ENCODE measurements at regions not wholly inside any gene's neighbourhood (a gene's known extent, or its start where the extent isn't known, plus 50 kb on each side); places are given as distances from the start of the nearest gene placed in this dataset.

DNA sequence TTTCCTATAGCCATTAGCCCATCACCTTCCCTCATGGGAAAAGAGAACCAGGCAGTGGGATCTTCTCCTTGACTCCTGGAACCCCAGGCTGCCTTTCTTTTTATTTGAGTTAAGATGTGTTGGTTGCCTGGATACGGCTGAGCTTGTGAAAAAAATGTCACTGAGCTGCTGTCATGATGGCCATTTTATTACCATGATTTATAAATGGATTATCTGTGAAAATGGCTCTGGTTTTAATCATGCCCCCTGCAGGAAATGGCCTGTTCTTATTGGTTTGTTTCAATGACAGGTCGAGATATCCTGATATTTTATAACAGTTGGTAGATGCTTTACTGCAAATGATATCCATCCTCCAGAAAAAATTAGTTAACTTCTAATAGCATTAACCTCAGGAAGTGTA lies 640.4 kb downstream of the CDH11 start:
- Histone ChIP-seq H3K4me1 (ENCODE audit: control insufficient read depth, low read depth, low read length) (peaks cover 4% of the 10 kb centered on the region), H3K4me3 (ENCODE audit: low read length) (no peak overlapping the region), H3K9me3 (ENCODE audit: control insufficient read depth, low read depth, low read length) (no peaks in the 10 kb centered on the region), H3K9ac (ENCODE audit: low read length) (no peak overlapping the region), H3K27me3 (ENCODE audit: control insufficient read depth, insufficient read depth, low read length) (no peaks in the 10 kb centered on the region), H3K27ac (ENCODE audit: low read length) (no peak overlapping the region), H3K36me3 (ENCODE audit: control insufficient read depth, low read depth, low read length) (no peaks in the 10 kb centered on the region)

DNA sequence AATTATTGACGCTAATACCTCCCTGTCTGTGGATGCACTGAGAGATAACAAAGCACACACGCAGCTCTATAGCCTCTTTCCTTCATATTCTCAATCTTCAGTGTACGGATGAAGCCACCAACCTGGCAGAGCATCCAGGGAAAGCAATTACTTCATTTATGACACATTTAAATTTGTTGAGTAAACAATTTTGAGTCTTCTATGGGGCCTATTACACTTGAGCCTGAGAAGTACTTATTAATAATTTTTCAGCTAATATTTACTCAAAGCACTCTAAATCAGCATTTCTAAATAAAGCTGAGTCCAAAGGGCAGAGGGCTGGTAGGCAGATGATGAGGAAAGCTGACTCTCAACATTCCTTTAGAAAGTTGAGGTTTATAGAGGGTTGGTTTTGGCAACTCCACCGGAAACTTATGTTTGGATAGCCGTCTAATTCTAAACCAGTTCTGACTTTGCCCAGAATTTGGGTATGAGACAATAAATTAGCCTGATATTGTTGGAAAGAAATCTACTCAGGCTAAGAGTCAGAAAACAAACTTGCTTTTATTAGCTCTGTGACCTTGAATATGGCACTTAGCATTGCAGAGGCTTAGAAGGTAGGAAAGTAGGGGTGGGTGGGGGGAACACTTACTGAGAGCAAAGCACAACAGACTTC lies 643.5 kb downstream of the CDH11 start:
- Histone ChIP-seq H3K4me1 (ENCODE audit: control insufficient read depth, low read depth, low read length) (no peaks in the 10 kb centered on the region), H3K36me3 (ENCODE audit: control insufficient read depth, low read depth, low read length) (no peaks in the 10 kb centered on the region), H3K27ac (ENCODE audit: low read length) (no peak overlapping the region), H3K27me3 (ENCODE audit: control insufficient read depth, insufficient read depth, low read length) (no peaks in the 10 kb centered on the region), H3K4me3 (ENCODE audit: low read length) (no peak overlapping the region), H3K9me3 (ENCODE audit: control insufficient read depth, low read depth, low read length) (no peaks in the 10 kb centered on the region), H3K9ac (ENCODE audit: low read length) (no peak overlapping the region)

- H3K9me3 ChIP-seq (ENCODE audit: control insufficient read depth, low read depth, low read length), result no peaks in the 10 kb centered on the region
- no peak overlapping the region for H3K4me3 ChIP-seq (ENCODE audit: low read length)
- no peak overlapping the region for H3K9ac ChIP-seq (ENCODE audit: low read length)
- no peak overlapping the region for H3K27ac ChIP-seq (ENCODE audit: low read length)
- H3K27me3 ChIP-seq (ENCODE audit: control insufficient read depth, insufficient read depth, low read length), result no peaks in the 10 kb centered on the region
- H3K36me3 ChIP-seq (ENCODE audit: control insufficient read depth, low read depth, low read length), result no peaks in the 10 kb centered on the region
- no peaks in the 10 kb centered on the region for H3K4me1 ChIP-seq (ENCODE audit: control insufficient read depth, low read depth, low read length)
These were observed 646.1 kb downstream of the CDH11 start for GRCh38 chr16:64475627-64476351.

- H3K27ac ChIP-seq (ENCODE audit: low read length), result no peak overlapping the region
- no peaks in the 10 kb centered on the region for H3K27me3 ChIP-seq (ENCODE audit: control insufficient read depth, insufficient read depth, low read length)
- H3K36me3 ChIP-seq (ENCODE audit: control insufficient read depth, low read depth, low read length), result no peaks in the 10 kb centered on the region
- H3K9me3 ChIP-seq (ENCODE audit: control insufficient read depth, low read depth, low read length), result peaks cover 2% of the 10 kb centered on the region
- H3K4me3 ChIP-seq (ENCODE audit: low read length), result no peak overlapping the region
- H3K4me1 ChIP-seq (ENCODE audit: control insufficient read depth, low read depth, low read length), result no peaks in the 10 kb centered on the region
- H3K9ac ChIP-seq (ENCODE audit: low read length), result no peak overlapping the region
These were observed 650.9 kb downstream of the CDH11 start for GRCh38 chr16:64470916-64471315.

DNA sequence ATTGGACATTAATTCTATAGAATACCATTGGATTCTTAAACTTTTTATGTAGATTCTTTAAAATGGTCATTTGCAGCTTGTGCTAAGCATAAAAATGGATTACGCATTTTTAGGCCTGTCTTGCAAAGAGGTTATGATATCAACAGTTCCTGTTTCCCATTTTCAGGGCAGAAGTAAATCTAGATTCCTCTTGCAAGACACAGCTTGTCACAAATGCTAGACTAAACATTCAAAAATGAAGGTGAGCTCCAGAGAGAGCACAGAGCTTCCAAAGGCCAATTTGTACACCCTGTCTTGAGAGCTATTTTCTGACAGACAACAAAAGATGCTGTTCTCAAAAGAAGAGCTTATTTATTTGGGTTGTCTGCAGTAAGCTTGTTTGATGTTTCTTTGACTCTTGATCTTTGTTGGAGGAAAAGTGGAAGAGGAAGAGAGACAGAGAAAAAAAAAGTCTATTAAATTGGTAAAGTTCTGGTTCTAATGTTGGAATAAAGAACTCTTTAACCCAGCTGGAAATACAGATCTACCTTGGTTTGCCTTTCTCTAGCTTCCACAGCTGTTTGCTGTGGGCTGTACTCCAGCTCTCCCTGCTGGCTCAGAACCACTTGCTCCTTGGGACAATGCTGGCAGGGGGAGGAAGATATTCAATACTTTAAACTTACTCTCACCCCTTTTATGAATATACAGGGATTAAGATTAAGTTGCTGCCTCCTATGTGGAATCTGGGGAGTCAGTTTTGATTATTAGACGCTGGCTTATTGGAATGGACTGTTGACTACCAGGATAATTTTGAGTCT lies 651.8 kb downstream of the CDH11 start:
- peaks cover 4% of the 10 kb centered on the region for H3K9me3 ChIP-seq (ENCODE audit: control insufficient read depth, low read depth, low read length)
- H3K27me3 ChIP-seq (ENCODE audit: control insufficient read depth, insufficient read depth, low read length), result no peaks in the 10 kb centered on the region
- H3K36me3 ChIP-seq (ENCODE audit: control insufficient read depth, low read depth, low read length), result no peaks in the 10 kb centered on the region
- no peak overlapping the region for H3K4me3 ChIP-seq (ENCODE audit: low read length)
- no peak overlapping the region for H3K9ac ChIP-seq (ENCODE audit: low read length)
- no peaks in the 10 kb centered on the region for H3K4me1 ChIP-seq (ENCODE audit: control insufficient read depth, low read depth, low read length)
- H3K27ac ChIP-seq (ENCODE audit: low read length), result no peak overlapping the region

DNA sequence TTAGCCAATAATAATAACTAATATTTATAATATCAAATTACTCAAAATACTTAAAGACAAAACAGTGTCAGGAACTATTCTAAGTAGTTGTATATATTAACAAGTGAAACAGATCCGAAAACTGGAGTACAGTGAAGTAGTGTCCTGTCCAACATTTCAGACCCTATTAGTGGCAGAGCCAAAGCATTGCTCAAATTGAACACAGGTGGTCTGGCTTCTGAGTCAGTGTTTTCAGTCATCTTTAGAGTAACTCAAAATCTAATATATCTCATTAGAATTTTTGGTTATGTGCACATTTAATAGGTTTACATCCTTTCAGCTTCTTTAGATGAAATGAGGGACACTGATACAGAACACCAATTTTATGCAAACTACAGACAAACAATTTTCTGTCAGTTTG lies 652.5 kb downstream of the CDH11 start:
- Histone ChIP-seq H3K9me3 (ENCODE audit: control insufficient read depth, low read depth, low read length) (peaks cover 4% of the 10 kb centered on the region), H3K27ac (ENCODE audit: low read length) (no peak overlapping the region)

GRCh38 chr16:64468515-64469090 lies 653.3 kb downstream of the CDH11 start:
- H3K36me3 ChIP-seq (ENCODE audit: control insufficient read depth, low read depth, low read length), result no peaks in the 10 kb centered on the region
- H3K4me3 ChIP-seq (ENCODE audit: low read length), result no peak overlapping the region
- no peak overlapping the region for H3K9ac ChIP-seq (ENCODE audit: low read length)
- no peaks in the 10 kb centered on the region for H3K4me1 ChIP-seq (ENCODE audit: control insufficient read depth, low read depth, low read length)
- H3K9me3 ChIP-seq (ENCODE audit: control insufficient read depth, low read depth, low read length), result peaks cover 4% of the 10 kb centered on the region
- H3K27ac ChIP-seq (ENCODE audit: low read length), result no peak overlapping the region
- no peaks in the 10 kb centered on the region for H3K27me3 ChIP-seq (ENCODE audit: control insufficient read depth, insufficient read depth, low read length)

More for the DNA sequence above, 652.5 kb downstream of the CDH11 start:
- H3K27me3 ChIP-seq (ENCODE audit: control insufficient read depth, insufficient read depth, low read length), result no peaks in the 10 kb centered on the region
- H3K36me3 ChIP-seq (ENCODE audit: control insufficient read depth, low read depth, low read length), result no peaks in the 10 kb centered on the region
- no peak overlapping the region for H3K4me3 ChIP-seq (ENCODE audit: low read length)
- no peak overlapping the region for H3K9ac ChIP-seq (ENCODE audit: low read length)
- no peaks in the 10 kb centered on the region for H3K4me1 ChIP-seq (ENCODE audit: control insufficient read depth, low read depth, low read length)

DNA sequence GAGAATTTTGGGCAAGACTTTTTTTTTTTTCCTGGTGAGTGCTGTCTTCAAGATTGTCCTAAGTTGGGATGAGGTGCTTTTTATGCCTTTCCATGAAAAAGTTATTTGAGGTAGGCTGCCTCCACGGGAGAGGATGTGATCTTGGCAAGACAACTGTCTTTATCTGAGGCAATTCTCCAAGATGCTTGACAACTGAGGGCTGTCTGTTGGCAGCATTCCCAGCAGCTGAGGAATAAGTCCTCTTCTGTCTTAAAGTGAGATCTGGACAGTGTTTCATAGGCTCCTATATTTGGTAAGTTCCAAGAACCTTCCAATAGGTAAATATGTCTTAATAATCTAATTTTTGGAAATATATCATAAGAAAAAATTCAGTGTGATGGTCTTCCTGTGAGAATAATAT lies 662.0 kb downstream of the CDH11 start:
- no peaks in the 10 kb centered on the region for H3K27me3 ChIP-seq (ENCODE audit: control insufficient read depth, insufficient read depth, low read length)
- H3K4me3 ChIP-seq (ENCODE audit: low read length), result no peak overlapping the region
- H3K36me3 ChIP-seq (ENCODE audit: control insufficient read depth, low read depth, low read length), result no peaks in the 10 kb centered on the region
- H3K4me1 ChIP-seq (ENCODE audit: control insufficient read depth, low read depth, low read length), result peaks cover 6% of the 10 kb centered on the region
- no peak overlapping the region for H3K27ac ChIP-seq (ENCODE audit: low read length)
- no peak overlapping the region for H3K9ac ChIP-seq (ENCODE audit: low read length)
- no peaks in the 10 kb centered on the region for H3K9me3 ChIP-seq (ENCODE audit: control insufficient read depth, low read depth, low read length)

DNA sequence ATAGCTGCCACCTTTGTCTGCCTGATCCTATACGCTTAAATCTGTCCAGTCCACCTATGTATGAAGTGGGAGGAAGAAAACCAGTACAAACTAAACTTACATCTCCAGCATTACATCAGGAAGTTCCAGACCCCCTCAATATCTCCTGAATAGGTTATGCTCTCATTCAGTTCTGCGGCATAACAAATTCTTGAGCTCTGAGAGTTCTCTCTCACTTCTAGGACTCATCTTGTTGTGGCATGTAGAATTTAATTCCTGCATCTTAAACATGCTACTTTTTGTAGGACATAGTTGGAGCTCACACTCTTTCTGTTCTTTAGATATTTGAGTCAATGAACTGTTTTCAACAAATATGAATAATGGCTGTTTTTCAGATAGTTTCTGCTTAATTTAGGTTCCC lies 662.5 kb downstream of the CDH11 start:
- Histone ChIP-seq H3K36me3 (ENCODE audit: control insufficient read depth, low read depth, low read length) (no peaks in the 10 kb centered on the region), H3K9ac (ENCODE audit: low read length) (no peak overlapping the region), H3K4me1 (ENCODE audit: control insufficient read depth, low read depth, low read length) (peaks cover 10% of the 10 kb centered on the region), H3K27ac (ENCODE audit: low read length) (no peak overlapping the region), H3K9me3 (ENCODE audit: control insufficient read depth, low read depth, low read length) (no peaks in the 10 kb centered on the region), H3K27me3 (ENCODE audit: control insufficient read depth, insufficient read depth, low read length) (no peaks in the 10 kb centered on the region), H3K4me3 (ENCODE audit: low read length) (no peak overlapping the region)

- H3K9ac ChIP-seq (ENCODE audit: low read length), result no peak overlapping the region
- H3K4me1 ChIP-seq (ENCODE audit: control insufficient read depth, low read depth, low read length), result peaks cover 17% of the 10 kb centered on the region
- no peaks in the 10 kb centered on the region for H3K27me3 ChIP-seq (ENCODE audit: control insufficient read depth, insufficient read depth, low read length)
- no peaks in the 10 kb centered on the region for H3K36me3 ChIP-seq (ENCODE audit: control insufficient read depth, low read depth, low read length)
- H3K27ac ChIP-seq (ENCODE audit: low read length), result no peak overlapping the region
- peak overlapping the region; percentile 25 for H3K4me3 ChIP-seq (ENCODE audit: low read length)
- no peaks in the 10 kb centered on the region for H3K9me3 ChIP-seq (ENCODE audit: control insufficient read depth, low read depth, low read length)
These were observed 666.6 kb downstream of the CDH11 start for GRCh38 chr16:64455275-64455674.

DNA sequence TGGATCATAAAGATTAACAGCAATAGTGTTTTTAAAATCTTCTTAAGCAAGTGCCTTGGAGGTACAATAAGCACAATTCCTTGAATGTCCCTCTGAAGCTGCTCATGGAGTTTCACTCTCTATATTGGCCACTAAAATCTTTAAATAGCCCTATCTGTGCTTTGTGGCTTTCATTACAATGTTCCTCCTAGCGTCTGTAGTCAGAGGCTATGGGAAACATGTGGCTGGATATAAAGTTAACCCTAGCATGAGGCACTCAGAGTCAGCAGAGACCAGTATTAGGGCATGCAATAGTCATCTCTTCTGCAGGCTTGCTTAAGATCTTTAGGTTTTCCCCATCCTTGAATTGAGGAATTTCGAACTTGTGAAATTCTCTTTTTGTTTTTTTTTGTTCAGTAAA lies 668.2 kb downstream of the CDH11 start:
- Histone ChIP-seq H3K9ac (ENCODE audit: low read length) (no peak overlapping the region), H3K4me3 (ENCODE audit: low read length) (no peak overlapping the region)

More for the DNA sequence above, 668.2 kb downstream of the CDH11 start:
- Histone ChIP-seq H3K27ac (ENCODE audit: low read length) (no peak overlapping the region), H3K27me3 (ENCODE audit: control insufficient read depth, insufficient read depth, low read length) (no peaks in the 10 kb centered on the region), H3K9me3 (ENCODE audit: control insufficient read depth, low read depth, low read length) (no peaks in the 10 kb centered on the region), H3K4me1 (ENCODE audit: control insufficient read depth, low read depth, low read length) (peaks cover 21% of the 10 kb centered on the region), H3K36me3 (ENCODE audit: control insufficient read depth, low read depth, low read length) (no peaks in the 10 kb centered on the region)
